ENCODE measurements at regions not wholly inside any gene's neighbourhood (a gene's known extent, or its start where the extent isn't known, plus 50 kb on each side); places are given as distances from the start of the nearest gene placed in this dataset.

DNA sequence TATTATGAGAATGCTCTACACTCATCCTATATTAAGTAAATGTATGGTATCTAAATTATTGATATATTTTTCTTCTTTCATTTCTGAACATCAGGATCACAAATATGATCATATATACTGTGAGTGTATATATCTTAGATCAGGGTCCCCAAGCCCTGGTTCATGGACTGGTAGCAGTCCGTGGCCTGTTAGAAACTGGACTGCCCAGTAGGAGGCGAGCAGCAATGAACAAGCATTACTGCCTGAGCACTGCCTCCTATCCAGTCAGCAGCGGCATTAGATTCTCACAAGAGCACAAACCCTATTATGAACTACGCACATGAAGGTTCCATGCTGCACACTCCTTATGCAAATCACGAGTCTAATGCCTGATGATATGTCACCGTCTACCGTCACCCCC, 1247.1 kb upstream of the NXPH2 start:
- no peak for TF ChIP-seq CTCF (IDR thresholded peaks at IDR 0.05; ENCODE audit: low read depth, low read length)
- no peak for TF ChIP-seq POLR2A (IDR thresholded peaks at IDR 0.05; ENCODE audit: extremely low read depth, insufficient read length)
- no peak for TF ChIP-seq MYC (IDR thresholded peaks at IDR 0.05; ENCODE audit: low read depth, low read length)

Data from NB4 (cell line).